ENCODE measurements at regions not wholly inside any gene's neighbourhood (a gene's known extent, or its start where the extent isn't known, plus 50 kb on each side); places are given as distances from the start of the nearest gene placed in this dataset.
"Not testable (repeated sequence)": the region's sequence is repeated elsewhere in the genome, so short reads cannot be mapped to it uniquely, and the experiment has no call there.

GRCh38 chr18:70397259-70397925, 108.5 kb downstream of the SOCS6 start:
- Mint-ChIP-seq H3K9me3 (no peaks in the 10 kb centered on the region), H3K4me3 (no peak overlapping the region), H3K4me1 (no peaks in the 10 kb centered on the region), H3K27ac (no peak overlapping the region), H3K36me3 (no peaks in the 10 kb centered on the region)
- peak; percentile 50 for ATAC-seq
- DNase-seq (ENCODE audit: low spot score in 2 of 2): no peak

- not testable (repeated sequence) for ATAC-seq
Observed at GRCh38 chr18:70395771-70396170, 106.9 kb downstream of the SOCS6 start.

DNA sequence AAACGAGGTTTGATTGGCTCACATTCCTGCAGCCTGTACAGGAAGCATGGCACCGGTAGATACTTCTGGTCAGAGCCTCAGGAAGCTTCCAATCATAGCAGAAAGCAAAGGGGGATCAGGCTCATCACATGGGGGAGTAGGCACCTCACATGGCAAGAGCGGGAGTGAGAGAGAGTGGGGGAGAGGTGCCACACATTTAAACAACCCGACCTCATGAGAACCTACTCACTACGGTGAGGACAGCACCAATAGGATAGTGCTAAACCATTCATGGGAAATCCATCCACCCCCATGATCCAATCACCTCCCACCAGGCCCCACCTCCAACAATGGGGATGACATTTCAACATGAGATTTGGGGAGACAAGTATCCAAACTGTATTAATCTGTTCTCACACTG, 105.8 kb downstream of the SOCS6 start:
- DNase-seq (ENCODE audit: low spot score in 2 of 2) (no peak), ATAC-seq (no peak)
- Mint-ChIP-seq H3K9me3 (no peaks in the 10 kb centered on the region), H3K4me3 (no peak overlapping the region), H3K4me1 (no peaks in the 10 kb centered on the region), H3K36me3 (no peaks in the 10 kb centered on the region), H3K27ac (no peak overlapping the region)

More at GRCh38 chr18:70395771-70396170, 106.9 kb downstream of the SOCS6 start:
- DNase-seq (ENCODE audit: low spot score in 2 of 2); H3K36me3 Mint-ChIP-seq; H3K4me1 Mint-ChIP-seq; H3K4me3 Mint-ChIP-seq; H3K27ac Mint-ChIP-seq; H3K9me3 Mint-ChIP-seq: not testable (repeated sequence)

DNA sequence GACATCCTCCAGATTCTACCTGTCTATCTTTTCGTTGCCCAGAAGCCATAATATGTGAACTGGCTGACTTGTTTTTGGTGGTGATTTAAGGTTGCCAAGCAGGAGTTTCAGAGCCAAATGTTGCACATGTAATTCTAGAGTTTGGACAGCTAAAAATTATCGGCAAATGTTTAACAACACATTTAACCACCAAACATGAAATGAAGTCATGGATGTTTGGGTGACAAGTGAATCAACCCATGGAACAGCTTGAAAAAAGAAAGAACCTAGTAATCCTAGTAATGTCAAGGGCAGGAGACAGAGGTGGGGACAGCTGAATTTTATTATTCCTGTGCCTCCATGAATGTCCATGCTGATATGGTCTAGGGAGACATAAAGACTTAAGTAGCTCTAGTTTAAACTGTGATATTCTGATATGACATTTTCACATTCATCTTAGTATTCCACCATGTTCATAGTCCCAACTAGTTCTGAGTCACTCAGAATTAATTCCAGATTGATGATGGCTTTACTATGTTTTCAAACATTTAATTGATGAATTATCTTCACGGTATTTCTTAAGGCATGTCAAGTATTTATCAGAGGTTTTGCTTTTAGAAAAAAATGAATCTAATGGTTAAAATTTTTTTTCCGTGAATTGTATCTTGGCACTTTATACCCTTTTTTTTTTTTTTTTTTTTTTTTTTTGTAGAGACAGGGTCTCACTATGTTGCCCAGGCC, 101.7 kb downstream of the SOCS6 start:
- H3K36me3 Mint-ChIP-seq: no peaks in the 10 kb centered on the region

GRCh38 chr18:70389036-70389435, 100.2 kb downstream of the SOCS6 start:
- H3K4me1 Mint-ChIP-seq; H3K27ac Mint-ChIP-seq; ATAC-seq; H3K9me3 Mint-ChIP-seq; H3K36me3 Mint-ChIP-seq; H3K4me3 Mint-ChIP-seq; DNase-seq (ENCODE audit: low spot score in 2 of 2): not testable (repeated sequence)

More for the DNA sequence above, 101.7 kb downstream of the SOCS6 start:
- no peak for DNase-seq (ENCODE audit: low spot score in 2 of 2)
- Mint-ChIP-seq H3K9me3 (no peaks in the 10 kb centered on the region), H3K4me3 (no peak overlapping the region), H3K27ac (no peak overlapping the region), H3K4me1 (no peaks in the 10 kb centered on the region)
- no peak for ATAC-seq

DNA sequence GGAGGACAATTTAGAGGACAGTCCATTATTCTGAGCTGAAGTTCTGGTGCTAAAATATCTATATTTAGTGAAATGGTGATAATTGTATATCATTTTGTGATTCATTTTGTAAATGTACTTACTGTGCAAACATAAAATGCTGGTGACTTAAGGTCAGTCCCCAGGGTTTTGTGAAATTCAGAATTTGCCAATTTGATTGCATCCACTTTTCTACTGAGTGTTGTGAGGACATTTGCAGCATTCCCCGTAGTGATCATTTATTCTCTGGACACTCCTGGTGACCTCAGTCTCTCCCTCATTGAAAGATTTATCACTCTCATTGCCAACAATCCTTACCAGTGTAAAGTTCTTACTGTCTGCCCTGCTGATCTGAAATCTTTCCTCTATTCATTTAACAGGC, 98.2 kb downstream of the SOCS6 start:
- DNase-seq (ENCODE audit: low spot score in 2 of 2) (no peak), ATAC-seq (no peak)
- Mint-ChIP-seq H3K9me3 (no peaks in the 10 kb centered on the region), H3K4me1 (no peaks in the 10 kb centered on the region), H3K27ac (no peak overlapping the region), H3K36me3 (no peaks in the 10 kb centered on the region), H3K4me3 (no peak overlapping the region)

DNA sequence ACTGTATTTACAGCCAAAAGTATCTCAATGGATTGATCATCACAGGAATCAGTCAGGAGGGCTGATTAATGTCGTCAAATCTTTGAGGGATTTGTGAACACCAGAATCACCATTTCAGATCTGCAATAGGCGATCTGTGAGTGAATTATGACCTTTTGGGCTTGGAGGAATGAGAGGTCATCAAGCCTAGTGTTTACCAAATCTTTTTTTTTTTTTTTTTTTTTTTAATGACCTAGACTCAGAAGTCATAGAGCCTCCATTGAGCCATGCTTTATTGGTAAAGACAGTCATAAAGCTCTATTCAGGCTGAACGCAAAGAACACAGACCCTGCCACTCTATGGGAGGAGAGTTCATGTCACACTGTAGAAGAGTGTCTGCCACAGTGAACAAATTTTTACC, 97.7 kb downstream of the SOCS6 start:
- Mint-ChIP-seq H3K9me3 (no peaks in the 10 kb centered on the region), H3K36me3 (no peaks in the 10 kb centered on the region), H3K27ac (no peak overlapping the region), H3K4me1 (no peaks in the 10 kb centered on the region), H3K4me3 (no peak overlapping the region)
- ATAC-seq: no peak
- no peak for DNase-seq (ENCODE audit: low spot score in 2 of 2)

DNA sequence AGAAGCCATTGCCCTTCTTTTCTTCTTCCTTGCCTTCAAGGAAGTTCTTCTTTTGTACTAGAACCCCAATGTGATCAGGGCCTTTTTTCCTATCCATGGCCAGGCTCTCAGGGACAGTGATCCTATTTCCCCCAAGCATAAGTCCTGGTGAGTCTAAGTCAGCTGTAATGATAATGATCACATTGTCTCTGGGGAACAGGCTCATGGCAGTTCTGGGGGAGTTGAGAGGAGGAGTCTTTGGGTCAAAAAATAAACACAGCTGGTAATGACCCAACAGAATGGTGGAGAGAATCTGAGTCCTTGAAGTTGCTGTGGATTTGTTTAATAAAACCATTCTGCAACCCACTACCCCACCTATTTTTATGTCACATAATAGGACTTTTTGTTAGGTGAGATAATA, 96.6 kb downstream of the SOCS6 start:
- H3K4me3 Mint-ChIP-seq: no peak overlapping the region
- H3K9me3 Mint-ChIP-seq: no peaks in the 10 kb centered on the region
- DNase-seq (ENCODE audit: low spot score in 2 of 2) (no peak), ATAC-seq (no peak)
- no peaks in the 10 kb centered on the region for H3K4me1 Mint-ChIP-seq
- H3K36me3 Mint-ChIP-seq: no peaks in the 10 kb centered on the region
- no peak overlapping the region for H3K27ac Mint-ChIP-seq

- H3K4me1 Mint-ChIP-seq: no peaks in the 10 kb centered on the region
- no peak overlapping the region for H3K27ac Mint-ChIP-seq
- ATAC-seq: peak; percentile 68
- no peak for DNase-seq (ENCODE audit: low spot score in 2 of 2)
- no peak overlapping the region for H3K4me3 Mint-ChIP-seq
- H3K9me3 Mint-ChIP-seq: no peaks in the 10 kb centered on the region
- no peaks in the 10 kb centered on the region for H3K36me3 Mint-ChIP-seq
Observed at GRCh38 chr18:70384181-70384790, 95.4 kb downstream of the SOCS6 start.

GRCh38 chr18:70382992-70383717, 94.3 kb downstream of the SOCS6 start:
- no peaks in the 10 kb centered on the region for H3K9me3 Mint-ChIP-seq
- no peak overlapping the region for H3K4me3 Mint-ChIP-seq
- ATAC-seq (no peak), DNase-seq (ENCODE audit: low spot score in 2 of 2) (no peak)
- H3K36me3 Mint-ChIP-seq: no peaks in the 10 kb centered on the region
- no peak overlapping the region for H3K27ac Mint-ChIP-seq
- no peaks in the 10 kb centered on the region for H3K4me1 Mint-ChIP-seq

- Mint-ChIP-seq H3K4me3 (no peak overlapping the region), H3K9me3 (no peaks in the 10 kb centered on the region), H3K27ac (no peak overlapping the region), H3K4me1 (no peaks in the 10 kb centered on the region), H3K36me3 (no peaks in the 10 kb centered on the region)
- no peak for ATAC-seq
- DNase-seq (ENCODE audit: low spot score in 2 of 2): no peak
Observed at GRCh38 chr18:70382017-70382416, 93.2 kb downstream of the SOCS6 start.

GRCh38 chr18:70380915-70381896, 92.4 kb downstream of the SOCS6 start:
- no peak for DNase-seq (ENCODE audit: low spot score in 2 of 2)
- H3K9me3 Mint-ChIP-seq: no peaks in the 10 kb centered on the region
- no peaks in the 10 kb centered on the region for H3K4me1 Mint-ChIP-seq
- no peaks in the 10 kb centered on the region for H3K36me3 Mint-ChIP-seq
- H3K27ac Mint-ChIP-seq: no peak overlapping the region
- ATAC-seq: no peak
- no peak overlapping the region for H3K4me3 Mint-ChIP-seq
